VCaP (cell line): ENCODE measurements at regions not wholly inside any gene's neighbourhood (a gene's known extent, or its start where the extent isn't known, plus 50 kb on each side); places are given as distances from the start of the nearest gene placed in this dataset.

Source experiments
- H3K27ac ChIP-seq: fragments of 450-650 bp; 2 replicates; pipeline ENCODE4 v1.5.1; 2017
- CTCF ChIP-seq: fragments of 450-650 bp; conservative IDR thresholded peaks from 2 replicates; pipeline ENCODE4 v1.5.1; 2017; ENCODE audit warnings: mild to moderate bottlenecking, moderate library complexity

GRCh38 chr13:80840316-80840976 is 499.5 kb upstream of the SPRY2 start:
- TF ChIP-seq CTCF = no peak
- no peak overlapping the region for H3K27ac ChIP-seq

GRCh38 chr13:80835902-80836301 is 495.0 kb upstream of the SPRY2 start:
- H3K27ac ChIP-seq = no peak overlapping the region
- TF ChIP-seq CTCF = no peak

GRCh38 chr13:80830431-80830830 is 489.5 kb upstream of the SPRY2 start:
- no peak overlapping the region for H3K27ac ChIP-seq
- no peak for TF ChIP-seq CTCF

GRCh38 chr13:80828759-80829158 is 487.8 kb upstream of the SPRY2 start:
- H3K27ac ChIP-seq = no peak overlapping the region
- TF ChIP-seq CTCF = no peak

- H3K27ac ChIP-seq = no peak overlapping the region
- no peak for TF ChIP-seq CTCF
Measured at GRCh38 chr13:80825276-80825675, 484.4 kb upstream of the SPRY2 start.

GRCh38 chr13:80824229-80824628 is 483.3 kb upstream of the SPRY2 start:
- TF ChIP-seq CTCF = no peak
- no peak overlapping the region for H3K27ac ChIP-seq

GRCh38 chr13:80823472-80823871 is 482.5 kb upstream of the SPRY2 start:
- TF ChIP-seq CTCF = no peak
- no peak overlapping the region for H3K27ac ChIP-seq
